PC-3 (cell line): ENCODE measurements at regions not wholly inside any gene's neighbourhood (a gene's known extent, or its start where the extent isn't known, plus 50 kb on each side); places are given as distances from the start of the nearest gene placed in this dataset.

ENCODE experiments used
- ATAC-seq: fragments of 200-7000 bp; cut with Tn5 transposase; 2 replicates; pipeline ENCODE4 v1.9.1; 2020; ENCODE audit warnings: mild to moderate bottlenecking, moderate library complexity
- BruUV-seq: library from RNA; stranded (reverse); fragments of 400-500 nt; replicated peaks from 2 replicates; lab custom pipeline; 2021; lab: Mats Ljungman, UMichigan
- CTCF ChIA-PET: fragments of 300-600 bp; sonication (Branson Sonifier 250); formaldehyde crosslinking; loops from one replicate; lab custom pipeline; 2022; ENCODE audit warnings: antibody characterized with exemption; lab: Charles Lee
- POLR2A ChIA-PET: fragments of 300-600 bp; sonication (Branson Sonifier 250); formaldehyde crosslinking; loops from one replicate; lab custom pipeline; 2022; ENCODE audit warnings: antibody characterized with exemption; ENCODE audit not compliant: unreplicated experiment; lab: Charles Lee
- DNase-seq: peaks from one replicate; pipeline ENCODE4 v3.0.0-alpha.2; 2015
- H2AFZ ChIP-seq: fragments of 300-600 bp; sonication (generic); 2 replicates; pipeline ENCODE4 v1.6.0; 2016; ENCODE audit warnings: antibody characterized with exemption, low read length
- H3F3A ChIP-seq: fragments of 300-600 bp; sonication (generic); one replicate; pipeline ENCODE4 v1.6.0; 2017; ENCODE audit warnings: antibody characterized with exemption, low read length, control low read depth, mild to moderate bottlenecking; ENCODE audit not compliant: unreplicated experiment
- H3K27ac ChIP-seq: fragments of 300-600 bp; sonication (generic); 2 replicates; pipeline ENCODE4 v1.5.1; 2016; ENCODE audit warnings: mild to moderate bottlenecking, low read length
- H3K27me3 ChIP-seq: fragments of 300-600 bp; sonication (generic); 2 replicates; pipeline ENCODE4 v1.6.1; 2016; ENCODE audit warnings: low read length, mixed read lengths
- H3K36me3 ChIP-seq: fragments of 300-600 bp; sonication (generic); 2 replicates; pipeline ENCODE4 v1.6.1; 2016; ENCODE audit warnings: low read depth, mixed run types, low read length, mixed read lengths
- H3K4me1 ChIP-seq: fragments of 300-600 bp; sonication (generic); 2 replicates; pipeline ENCODE4 v1.5.1; 2016; ENCODE audit warnings: low read length; ENCODE audit not compliant: insufficient read depth
- H3K4me2 ChIP-seq: fragments of 300-600 bp; sonication (generic); 2 replicates; pipeline ENCODE4 v1.6.0; 2016; ENCODE audit warnings: low read length
- H3K4me3 ChIP-seq: fragments of 300-600 bp; sonication (generic); 2 replicates; pipeline ENCODE4 v1.5.1; 2016; ENCODE audit warnings: mild to moderate bottlenecking, low read length, mixed read lengths
- H3K79me2 ChIP-seq: fragments of 300-600 bp; sonication (generic); 2 replicates; pipeline ENCODE4 v1.6.1; 2017; ENCODE audit warnings: low read length, mixed read lengths
- H3K9ac ChIP-seq: fragments of 300-600 bp; sonication (generic); 2 replicates; pipeline ENCODE4 v1.6.0; 2016; ENCODE audit warnings: mild to moderate bottlenecking, low read length
- H3K9me2 ChIP-seq: fragments of 300-600 bp; sonication (generic); replicated peaks from 2 replicates; pipeline ENCODE4 v1.6.1; 2016; ENCODE audit warnings: mixed run types, low read length, mixed read lengths
- H3K9me3 ChIP-seq: fragments of 300-600 bp; sonication (generic); 2 replicates; pipeline ENCODE4 v1.6.1; 2016; ENCODE audit warnings: low read length, mixed read lengths
- H4K20me1 ChIP-seq: fragments of 300-600 bp; sonication (generic); 2 replicates; pipeline ENCODE4 v1.6.1; 2016; ENCODE audit warnings: low read length, mixed read lengths
- CTCF ChIP-seq: fragments of 300-600 bp; sonication (generic); conservative IDR thresholded peaks from 2 replicates; pipeline ENCODE4 v1.5.1; 2017; ENCODE audit warnings: antibody characterized with exemption, low read depth, mild to moderate bottlenecking, low read length
- EZH2 ChIP-seq: fragments of 300-600 bp; sonication (generic); IDR thresholded peaks from one replicate; pipeline ENCODE4 v1.6.1; 2017; ENCODE audit warnings: antibody characterized with exemption, mild to moderate bottlenecking, low read length; ENCODE audit not compliant: unreplicated experiment
- EZH2phosphoT487 ChIP-seq: fragments of 300-600 bp; sonication (generic); IDR thresholded peaks from 2 replicates; pipeline ENCODE4 v1.6.1; 2018; ENCODE audit warnings: mild to moderate bottlenecking, antibody characterized with exemption, low read length, borderline replicate concordance
- intact Hi-C: fragments of 100-400 bp; cut with micrococcal nuclease; formaldehyde crosslinking; loops from 2 replicates; pipeline ENCODE4 v1.9.0; 2023

GRCh38 chr15:95761501-95762165 is 568.9 kb upstream of the NR2F2 start:
- ATAC-seq, result no peak
- TF ChIP-seq EZH2 (no peak), CTCF (no peak), EZH2phosphoT487 (no peak)
- no peaks in the 10 kb centered on the region for H3K27me3 ChIP-seq
- POLR2A ChIA-PET, result no interaction called here
- intact Hi-C loops, result no loop called here
- H2AFZ ChIP-seq, result no peak overlapping the region
- no peaks in the 10 kb centered on the region for H3K79me2 ChIP-seq
- H3K9me3 ChIP-seq, result no peaks in the 10 kb centered on the region
- no peak overlapping the region for H3K4me3 ChIP-seq
- no peaks in the 10 kb centered on the region for H4K20me1 ChIP-seq
- H3K36me3 ChIP-seq, result no peaks in the 10 kb centered on the region
- H3K9me2 ChIP-seq, result no peaks in the 10 kb centered on the region
- no peak overlapping the region for H3K27ac ChIP-seq
- no peak overlapping the region for H3K4me2 ChIP-seq
- CTCF ChIA-PET, result no interaction called here
- no TSS peak for BruUV-seq
- H3K9ac ChIP-seq, result no peak overlapping the region
- no peaks in the 10 kb centered on the region for H3K4me1 ChIP-seq
- H3F3A ChIP-seq, result no peaks in the 10 kb centered on the region
- DNase-seq, result no peak

GRCh38 chr15:95763426-95763825 is 567.1 kb upstream of the NR2F2 start:
- CTCF ChIA-PET, result no interaction called here
- Histone ChIP-seq H2AFZ (no peak overlapping the region), H4K20me1 (no peaks in the 10 kb centered on the region), H3K4me2 (no peak overlapping the region), H3K79me2 (no peaks in the 10 kb centered on the region), H3K27me3 (no peaks in the 10 kb centered on the region), H3K9ac (no peak overlapping the region), H3F3A (no peaks in the 10 kb centered on the region), H3K36me3 (no peaks in the 10 kb centered on the region), H3K4me3 (no peak overlapping the region), H3K4me1 (no peaks in the 10 kb centered on the region), H3K27ac (no peak overlapping the region), H3K9me2 (no peaks in the 10 kb centered on the region), H3K9me3 (no peaks in the 10 kb centered on the region)
- ATAC-seq (no peak), DNase-seq (no peak)
- POLR2A ChIA-PET, result no interaction called here
- BruUV-seq, result no TSS peak
- intact Hi-C loops, result no loop called here
- TF ChIP-seq CTCF, result no peak
- TF ChIP-seq EZH2phosphoT487, result no peak
- TF ChIP-seq EZH2, result no peak

- Histone ChIP-seq H3K9ac (no peak overlapping the region), H2AFZ (no peak overlapping the region), H3K79me2 (no peaks in the 10 kb centered on the region), H3K4me2 (no peak overlapping the region), H4K20me1 (no peaks in the 10 kb centered on the region), H3K4me3 (no peak overlapping the region), H3K27me3 (no peaks in the 10 kb centered on the region), H3F3A (no peaks in the 10 kb centered on the region), H3K27ac (no peak overlapping the region), H3K36me3 (no peaks in the 10 kb centered on the region), H3K4me1 (peaks cover 3% of the 10 kb centered on the region; the same call in 1 of the 2 replicates), H3K9me2 (no peaks in the 10 kb centered on the region), H3K9me3 (no peaks in the 10 kb centered on the region)
- no peak for TF ChIP-seq EZH2phosphoT487
- no peak for TF ChIP-seq EZH2
- no peak for TF ChIP-seq CTCF
- ChIA-PET CTCF (no interaction called here), POLR2A (no interaction called here)
- no peak for ATAC-seq
- DNase-seq, result no peak
- intact Hi-C loops, result no loop called here
- no TSS peak for BruUV-seq
Measured at GRCh38 chr15:95765161-95765560, 565.3 kb upstream of the NR2F2 start.
